GM13976 (cell line): ENCODE measurements at regions not wholly inside any gene's neighbourhood (a gene's known extent, or its start where the extent isn't known, plus 50 kb on each side); places are given as distances from the start of the nearest gene placed in this dataset.

Experiments
- DNase-seq: peaks from one replicate; pipeline ENCODE4 v3.0.0; 2012; ENCODE audit warnings: low spot score
- in situ Hi-C: fragments of 300-500 bp; cut with MboI; formaldehyde crosslinking; loops from one replicate; pipeline ENCODE4 v1.12.0; 2022; ENCODE audit warnings: low sequenced_read_pairs, mixed read lengths, inconsistent platforms; ENCODE audit not compliant: unreplicated experiment
- TF ChIP-seq, protein P1 (sequence below): IDR thresholded peaks from 2 replicates; pipeline ENCODE4 v1.5.1; 2012; ENCODE audit warnings: borderline replicate concordance, mild to moderate bottlenecking; ENCODE audit not compliant: insufficient read depth; ENCODE audit errors: extremely low read depth, missing control alignments, control extremely low read depth

DNA sequence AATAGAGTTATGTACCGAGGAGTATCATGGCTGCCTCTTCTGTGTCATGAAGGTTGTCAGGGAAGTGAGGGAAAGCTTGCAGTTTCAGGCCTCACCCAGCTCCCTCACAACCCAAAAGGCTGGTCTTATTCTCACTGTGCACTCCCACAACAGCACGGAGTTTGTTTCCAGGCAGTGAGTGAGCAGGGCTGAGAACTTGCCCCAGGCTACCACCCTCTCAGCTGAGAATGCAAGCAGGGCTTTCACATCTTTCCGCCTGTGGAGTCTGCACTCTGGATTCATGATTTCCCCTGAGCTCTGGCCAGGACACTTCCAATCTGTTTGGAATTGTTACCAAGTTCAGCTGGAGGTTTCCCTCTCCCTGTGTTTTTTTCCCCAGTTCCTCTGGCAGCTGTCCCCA lies 2284.7 kb upstream of the PCDH20 start:
- no peak for DNase-seq
- in situ Hi-C loops, result no loop called here
- TF ChIP-seq, protein P1, sequence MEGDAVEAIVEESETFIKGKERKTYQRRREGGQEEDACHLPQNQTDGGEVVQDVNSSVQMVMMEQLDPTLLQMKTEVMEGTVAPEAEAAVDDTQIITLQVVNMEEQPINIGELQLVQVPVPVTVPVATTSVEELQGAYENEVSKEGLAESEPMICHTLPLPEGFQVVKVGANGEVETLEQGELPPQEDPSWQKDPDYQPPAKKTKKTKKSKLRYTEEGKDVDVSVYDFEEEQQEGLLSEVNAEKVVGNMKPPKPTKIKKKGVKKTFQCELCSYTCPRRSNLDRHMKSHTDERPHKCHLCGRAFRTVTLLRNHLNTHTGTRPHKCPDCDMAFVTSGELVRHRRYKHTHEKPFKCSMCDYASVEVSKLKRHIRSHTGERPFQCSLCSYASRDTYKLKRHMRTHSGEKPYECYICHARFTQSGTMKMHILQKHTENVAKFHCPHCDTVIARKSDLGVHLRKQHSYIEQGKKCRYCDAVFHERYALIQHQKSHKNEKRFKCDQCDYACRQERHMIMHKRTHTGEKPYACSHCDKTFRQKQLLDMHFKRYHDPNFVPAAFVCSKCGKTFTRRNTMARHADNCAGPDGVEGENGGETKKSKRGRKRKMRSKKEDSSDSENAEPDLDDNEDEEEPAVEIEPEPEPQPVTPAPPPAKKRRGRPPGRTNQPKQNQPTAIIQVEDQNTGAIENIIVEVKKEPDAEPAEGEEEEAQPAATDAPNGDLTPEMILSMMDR, result no peak

DNA sequence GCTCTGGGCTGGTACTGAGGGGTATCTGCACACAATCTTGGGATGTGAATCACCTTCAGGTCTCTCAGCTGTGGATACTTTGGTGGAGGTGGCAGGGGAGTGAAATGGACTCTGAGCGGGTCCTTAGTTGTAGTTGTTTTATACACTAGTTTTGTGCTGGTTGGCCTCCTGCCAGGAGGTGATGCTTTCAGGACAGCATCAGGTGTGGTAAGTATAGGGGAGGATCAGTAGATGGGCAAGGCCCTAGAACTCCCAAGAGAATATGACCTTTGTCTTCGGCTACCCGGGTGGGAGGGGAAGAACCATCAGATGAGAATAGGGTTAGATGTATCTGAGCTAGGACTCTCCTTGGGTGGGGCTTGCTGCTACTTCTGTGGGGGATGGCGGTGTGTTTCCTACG lies 2284.3 kb upstream of the PCDH20 start:
- DNase-seq, result no peak
- in situ Hi-C loops, result no loop called here
- TF ChIP-seq, protein P1, result no peak

DNA sequence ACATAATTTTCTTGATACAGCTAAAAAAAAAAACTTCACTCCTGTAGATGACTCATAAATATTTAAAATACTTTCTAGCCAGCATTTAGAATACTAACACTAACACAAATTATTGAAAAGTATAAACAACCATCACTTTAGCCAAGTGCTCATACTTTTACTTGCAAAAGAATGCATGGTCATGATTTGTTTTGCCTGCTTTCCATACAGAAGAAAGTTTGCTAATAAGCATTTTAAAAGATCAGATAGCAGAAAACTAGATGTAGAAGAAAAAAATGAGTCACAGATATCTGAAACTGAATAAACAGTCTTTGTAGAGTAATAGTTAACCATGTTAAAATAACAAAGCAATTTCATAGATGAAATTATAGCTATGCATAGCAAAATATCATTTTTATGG lies 2280.4 kb upstream of the PCDH20 start:
- in situ Hi-C loops, result no loop called here
- TF ChIP-seq, protein P1, result no peak
- DNase-seq, result no peak

DNA sequence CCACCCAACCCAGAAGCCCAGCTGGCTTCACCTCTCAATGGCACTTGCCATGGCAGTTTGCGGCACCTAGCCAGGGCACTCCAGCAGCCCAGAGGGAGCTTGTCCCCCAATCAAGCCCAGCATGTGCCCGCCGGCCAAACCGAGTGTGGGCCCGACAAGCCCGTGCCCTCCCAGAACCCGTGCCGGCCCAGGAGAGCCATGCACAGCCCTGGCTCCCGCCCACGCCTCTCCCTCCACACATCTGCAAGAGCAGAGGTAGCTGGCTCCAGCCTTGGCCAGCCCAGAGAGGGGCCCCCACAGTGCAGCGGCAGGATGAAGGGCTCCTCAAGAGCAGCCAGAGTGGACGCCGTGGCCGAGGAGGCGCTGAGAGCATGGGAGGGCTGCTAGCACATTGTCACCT lies 2278.0 kb upstream of the PCDH20 start:
- in situ Hi-C loops, result no loop called here
- no peak for DNase-seq
- TF ChIP-seq, protein P1, result no peak

DNA sequence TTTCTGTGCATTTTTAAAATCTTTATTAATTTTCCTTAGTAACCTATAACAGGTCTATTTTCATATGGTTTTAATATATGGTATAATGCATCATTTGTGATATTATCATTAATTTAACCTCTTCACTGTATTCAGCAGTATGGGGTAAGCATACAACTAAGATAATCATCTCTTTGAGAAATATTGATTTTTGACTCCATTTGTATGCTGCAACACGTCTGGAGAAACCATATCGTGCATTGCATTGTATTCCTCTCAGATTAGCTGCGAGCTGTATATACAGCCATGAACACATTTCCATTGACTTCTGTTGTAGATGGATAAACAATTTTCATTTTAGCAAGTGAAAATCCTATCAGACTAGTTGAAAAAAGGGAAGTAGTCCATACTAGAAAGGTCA lies 2275.8 kb upstream of the PCDH20 start:
- no peak for DNase-seq
- TF ChIP-seq, protein P1, result no peak
- in situ Hi-C loops, result no loop called here

DNA sequence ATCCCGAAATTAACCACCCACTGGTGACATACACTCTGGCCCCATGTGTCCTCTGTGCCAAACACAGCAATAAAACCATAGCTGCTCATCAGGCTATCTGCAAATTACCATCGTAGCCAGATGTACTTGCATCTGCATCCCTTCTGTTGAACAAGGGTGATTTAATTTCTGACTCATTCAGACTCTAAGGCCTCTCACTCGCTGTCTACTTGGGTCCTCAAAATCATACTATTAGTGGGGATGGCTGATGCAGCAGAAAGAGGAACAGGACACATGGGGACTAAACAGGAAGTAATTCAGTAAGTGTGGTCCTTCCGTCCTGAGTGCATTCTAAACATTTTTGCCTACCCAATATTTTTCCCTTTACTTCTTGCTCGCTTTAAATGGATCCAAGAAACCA lies 2275.0 kb upstream of the PCDH20 start:
- in situ Hi-C loops, result no loop called here
- no peak for DNase-seq
- TF ChIP-seq, protein P1, result no peak

DNA sequence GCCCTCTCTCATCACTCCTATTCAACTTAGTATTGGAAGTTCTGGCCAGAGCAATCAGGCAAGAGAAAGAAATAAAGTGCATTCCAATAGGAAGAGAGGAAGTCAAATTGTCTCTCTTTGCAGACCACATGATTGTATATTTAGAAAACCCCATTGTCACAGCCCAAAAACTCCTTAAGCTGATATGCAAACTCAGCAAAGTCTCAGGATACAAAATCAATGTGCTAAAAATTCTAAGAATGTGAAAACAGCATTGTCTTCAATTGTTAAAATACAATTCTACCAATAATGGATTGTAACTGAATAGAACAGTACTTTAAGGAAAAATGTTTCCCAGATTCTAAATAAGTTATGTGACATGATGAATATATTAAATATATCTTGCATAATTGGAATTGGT lies 2269.2 kb upstream of the PCDH20 start:
- TF ChIP-seq, protein P1, result no peak
- no peak for DNase-seq
- in situ Hi-C loops, result no loop called here
